ENCODE measurements at regions not wholly inside any gene's neighbourhood (a gene's known extent, or its start where the extent isn't known, plus 50 kb on each side); places are given as distances from the start of the nearest gene placed in this dataset.

DNA sequence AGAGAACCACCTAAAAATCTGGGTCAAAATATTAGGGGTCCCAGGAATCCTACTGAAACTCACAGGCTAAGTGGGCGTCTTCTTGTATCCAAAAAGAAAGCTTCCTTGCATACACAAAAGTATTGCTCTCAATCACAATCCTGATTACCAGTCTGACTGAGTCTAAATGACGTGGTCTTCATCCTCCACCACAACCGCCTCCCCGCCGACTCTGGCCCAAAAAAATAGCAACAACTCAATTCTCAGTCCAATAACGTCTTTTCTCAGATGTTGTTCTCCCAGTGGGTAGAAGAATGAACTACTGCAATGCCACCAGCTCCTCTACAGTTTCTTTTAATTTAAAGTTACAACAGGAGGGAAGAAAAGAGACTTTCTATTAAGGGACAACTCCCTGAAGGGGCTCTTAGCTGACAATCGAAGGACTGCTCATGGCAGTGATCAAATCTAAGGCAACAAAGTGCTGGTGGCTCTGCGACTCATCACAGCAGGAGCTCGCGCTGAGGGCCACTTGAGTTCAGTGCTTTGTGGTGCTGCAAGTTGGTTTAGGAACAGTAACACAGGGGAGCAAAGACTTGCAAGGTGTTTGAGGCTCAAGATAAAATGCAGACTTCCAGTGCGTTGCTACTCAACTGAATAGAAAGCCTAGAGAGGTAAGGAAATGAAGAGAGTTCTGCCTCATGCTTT, 394.1 kb downstream of the BCAT1 start:
- DNase-seq: no peak

DNA sequence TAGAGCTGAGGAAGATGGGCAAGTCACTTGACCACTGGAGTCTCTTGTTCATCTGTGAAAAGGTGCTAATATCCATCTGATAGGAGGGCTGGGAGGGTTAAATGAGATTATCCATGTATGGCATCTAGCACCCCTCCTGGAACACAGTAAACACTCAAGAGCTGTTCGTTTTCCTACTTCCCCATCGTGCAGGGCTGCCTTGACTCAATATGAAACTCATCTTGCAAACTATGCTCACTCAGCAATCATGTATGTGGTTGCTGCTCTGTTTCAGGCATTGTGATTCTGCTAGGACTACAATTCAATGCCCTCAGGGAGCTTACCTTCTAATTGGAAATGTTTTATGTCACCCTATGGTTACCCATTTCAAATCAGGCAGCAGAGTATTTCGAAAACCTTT, 395.6 kb downstream of the BCAT1 start:
- no peak for DNase-seq

- no peak for DNase-seq
Measured at GRCh38 chr12:24551163-24551786, 397.6 kb downstream of the BCAT1 start.

- no peak for DNase-seq
Measured at GRCh38 chr12:24550609-24551008, 398.3 kb downstream of the BCAT1 start.

- DNase-seq: no peak
Measured at GRCh38 chr12:24546661-24547060, 402.2 kb downstream of the BCAT1 start.

GRCh38 chr12:24546084-24546483, 402.8 kb downstream of the BCAT1 start:
- no peak for DNase-seq

DNA sequence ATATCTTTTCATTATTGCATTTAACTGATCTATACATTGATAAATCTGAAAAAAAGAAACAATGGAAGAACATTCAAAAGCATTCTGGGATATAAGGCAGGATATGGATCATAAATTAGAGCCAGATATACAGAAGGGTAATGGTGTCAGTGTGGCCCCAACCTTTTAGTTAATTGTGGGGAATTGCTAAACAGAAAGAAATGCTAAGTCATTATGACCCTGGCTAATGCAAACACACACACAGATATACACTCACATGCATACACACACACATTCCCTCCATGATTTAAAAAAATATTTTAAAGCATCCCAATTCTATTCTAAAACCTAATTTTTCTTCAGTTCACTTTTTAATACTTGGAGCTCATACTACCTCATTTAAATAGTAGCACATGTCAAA, 404.5 kb downstream of the BCAT1 start:
- no peak for DNase-seq

DNA sequence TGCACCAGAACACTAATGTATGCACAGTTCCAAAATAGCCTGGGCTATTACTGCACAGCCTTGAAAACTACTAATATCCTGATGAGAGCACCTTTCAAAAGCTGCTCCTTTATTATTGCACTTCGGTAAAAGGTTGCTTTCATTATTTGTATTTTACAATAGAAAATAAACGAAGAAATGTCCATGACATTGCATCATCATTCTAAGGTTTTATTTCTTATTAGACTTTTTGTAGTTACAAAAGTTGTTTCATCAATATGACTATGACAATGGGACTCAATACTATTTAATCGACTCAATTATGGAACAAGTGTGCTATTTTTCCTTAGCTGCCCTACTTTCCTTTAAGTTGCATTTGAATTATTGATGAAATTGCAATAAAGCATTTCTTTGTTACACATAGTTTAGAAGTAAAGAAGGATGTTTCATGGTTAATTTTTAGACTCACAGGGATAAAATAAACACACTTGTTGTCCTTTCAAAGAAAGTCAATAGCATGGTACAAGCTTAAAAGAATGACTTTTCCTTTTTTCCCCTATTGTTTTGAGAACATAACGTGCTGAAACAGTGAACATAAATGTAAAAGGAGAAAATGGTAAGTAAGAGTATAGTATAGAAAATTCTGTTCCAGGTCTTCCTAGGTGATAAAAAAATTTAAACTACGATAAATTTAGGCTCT, 407.6 kb downstream of the BCAT1 start:
- DNase-seq: no peak

- DNase-seq: no peak
Measured at GRCh38 chr12:24539646-24540045, 409.3 kb downstream of the BCAT1 start.

DNA sequence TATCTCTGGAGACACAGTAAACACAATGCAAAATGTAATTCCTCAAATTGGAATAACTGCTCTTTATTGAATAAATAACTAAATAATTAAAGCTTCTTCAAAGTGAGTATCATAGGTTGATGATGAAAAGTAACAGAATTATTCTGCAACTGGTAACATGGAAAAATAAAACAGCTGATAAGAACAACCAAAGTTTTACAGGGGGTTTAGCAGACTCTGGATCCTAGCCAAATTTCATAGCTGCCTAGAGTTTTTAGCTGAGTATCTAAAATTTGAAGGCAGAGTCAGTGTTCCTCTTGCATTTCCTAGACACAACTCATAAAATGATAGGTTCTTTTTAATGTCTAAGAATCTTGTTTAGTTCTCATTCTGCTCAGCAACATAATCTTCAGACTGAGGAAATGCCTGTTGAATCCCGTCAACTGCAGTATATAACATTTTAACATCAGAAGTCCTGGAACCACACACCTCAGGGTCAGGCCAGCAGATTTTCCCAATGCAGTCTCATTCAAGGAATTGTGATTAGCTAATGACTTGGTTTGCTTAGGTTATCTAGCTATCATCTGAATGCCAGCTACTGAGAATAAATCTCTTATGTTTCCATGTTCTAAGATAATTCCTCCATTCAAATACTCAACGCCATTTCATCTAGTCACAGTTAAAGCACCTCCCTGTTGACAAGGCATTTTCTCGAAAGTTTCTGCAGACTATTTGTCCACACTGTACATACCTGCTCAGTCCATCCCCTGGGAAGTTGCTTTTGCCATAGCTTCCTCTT, 411.6 kb downstream of the BCAT1 start:
- DNase-seq: no peak

- no peak for DNase-seq
Measured at GRCh38 chr12:24535334-24536069, 413.4 kb downstream of the BCAT1 start.

DNA sequence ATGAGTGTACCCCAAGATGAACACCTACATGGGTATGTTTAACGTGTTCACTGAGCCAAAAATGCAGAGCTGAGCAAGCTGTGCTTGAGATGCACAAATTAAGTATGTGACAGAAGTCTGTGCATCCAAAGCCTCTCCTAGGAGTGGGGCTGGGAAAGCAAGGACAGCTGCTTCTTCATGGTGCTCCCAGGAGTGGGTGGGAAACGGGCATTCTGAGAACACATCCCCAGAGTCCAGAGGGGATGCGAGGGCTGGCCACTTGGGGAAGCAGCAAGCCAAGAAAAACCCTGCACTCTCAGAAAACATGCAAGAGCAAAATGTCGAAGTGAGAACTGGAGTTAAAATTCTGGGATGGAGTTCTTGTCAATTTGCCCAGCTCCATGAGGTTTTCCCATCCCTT, 414.3 kb downstream of the BCAT1 start:
- no peak for DNase-seq

DNA sequence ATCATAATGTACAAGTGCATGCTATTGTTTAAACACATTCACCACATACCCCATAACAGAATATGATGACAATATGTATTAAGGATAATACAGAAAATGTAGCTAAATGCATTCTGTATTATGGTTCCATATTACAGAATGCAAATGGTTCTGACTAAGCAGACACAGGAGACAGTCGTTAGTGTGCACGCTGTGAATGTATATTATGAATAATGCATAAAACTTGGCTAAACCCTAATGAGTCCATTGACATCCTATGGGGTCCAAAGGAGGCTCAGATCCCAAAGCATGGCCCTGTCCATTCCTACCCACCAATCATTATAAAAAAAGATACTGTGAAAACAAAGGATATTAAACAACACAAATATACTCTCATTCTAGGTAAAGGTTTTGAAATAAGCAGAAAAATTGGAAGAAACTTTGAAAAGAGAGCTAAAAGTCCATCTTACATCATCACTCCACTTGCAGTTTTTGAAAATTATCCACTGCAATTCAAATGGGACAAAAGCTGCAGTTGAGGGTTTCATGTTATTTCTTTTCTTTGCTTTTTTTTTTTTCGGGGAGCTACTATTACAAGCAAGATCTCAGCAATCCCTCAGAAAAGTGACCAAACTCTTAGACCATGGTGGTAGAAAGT, 415.1 kb downstream of the BCAT1 start:
- no peak for DNase-seq

- DNase-seq: no peak
Measured at GRCh38 chr12:24530689-24531088, 418.2 kb downstream of the BCAT1 start.

GRCh38 chr12:24527102-24527501, 421.8 kb downstream of the BCAT1 start:
- no peak for DNase-seq

DNA sequence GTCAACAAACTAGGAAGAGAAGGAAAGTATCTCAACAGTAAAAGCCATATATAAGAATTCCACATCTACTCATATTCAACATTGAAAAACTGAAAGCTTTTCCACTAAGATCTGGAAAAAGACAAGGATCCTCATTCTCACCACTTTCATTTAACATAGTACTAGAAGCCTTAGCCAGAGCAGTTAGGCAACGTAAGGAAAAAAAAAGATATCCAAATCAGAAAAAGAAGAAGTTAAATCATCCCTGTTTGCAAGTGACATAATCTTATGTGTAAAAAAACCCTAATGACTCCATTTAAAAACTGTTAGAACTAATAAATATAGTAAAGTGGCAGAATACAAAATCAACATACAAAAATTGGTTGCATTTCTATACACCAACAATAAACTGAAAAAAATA, 426.2 kb downstream of the BCAT1 start:
- no peak for DNase-seq

GRCh38 chr12:24519759-24520158, 429.1 kb downstream of the BCAT1 start:
- DNase-seq: no peak

DNA sequence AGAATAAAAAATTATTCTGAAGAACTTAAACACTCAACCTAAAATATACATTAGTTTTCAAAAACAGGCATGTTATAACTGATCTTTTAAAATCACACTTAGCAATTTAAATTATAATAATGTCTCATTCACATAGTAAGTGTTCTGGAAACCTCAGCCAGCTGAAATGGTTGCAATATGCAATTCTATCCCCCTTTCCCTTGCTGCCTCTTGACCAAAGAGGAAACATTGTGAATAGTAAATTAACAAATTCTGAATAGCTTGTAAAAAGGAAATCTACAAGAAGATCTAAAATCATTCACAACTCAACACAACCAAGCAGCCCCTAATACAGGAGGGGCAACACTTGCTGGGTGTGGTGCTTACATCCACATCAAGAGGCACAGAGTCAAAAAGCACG, 431.9 kb downstream of the BCAT1 start:
- no peak for DNase-seq

GRCh38 chr12:24510581-24511125, 438.2 kb downstream of the BCAT1 start:
- no peak for DNase-seq

- no peak for DNase-seq
Measured at GRCh38 chr12:24507827-24508226, 441.1 kb downstream of the BCAT1 start.

- DNase-seq: no peak
Measured at GRCh38 chr12:24505366-24506015, 443.4 kb downstream of the BCAT1 start.

Data from bone marrow (tissue), 2 donors.